ENCODE measurements at regions not wholly inside any gene's neighbourhood (a gene's known extent, or its start where the extent isn't known, plus 50 kb on each side); places are given as distances from the start of the nearest gene placed in this dataset.

- POLR2A ChIA-PET: no interaction called here
- no peak overlapping the region for H3K27ac ChIP-seq (ENCODE audit: control insufficient read depth, insufficient read depth)
- H3K79me2 ChIP-seq (ENCODE audit: control insufficient read depth, insufficient read depth, low read length): no peaks in the 10 kb centered on the region
- no peaks in the 10 kb centered on the region for H3K36me3 ChIP-seq (ENCODE audit: control insufficient read depth in 2 of 2, insufficient read depth in 2 of 2, low read length in 1 of 2)
- SMC1A ChIA-PET (ENCODE audit: uncharacterized antibody, unreplicated experiment): no interaction called here
- TF ChIP-seq ZSCAN29 (IDR thresholded peaks at IDR 0.05) (no peak), ZZZ3 (IDR thresholded peaks at IDR 0.05; ENCODE audit: control insufficient read depth, insufficient read length, low read depth) (no peak), BCL3 (IDR thresholded peaks at IDR 0.05; ENCODE audit: borderline replicate concordance, insufficient read depth, low read depth, low read length, poor library complexity, severe bottlenecking) (no peak), NFYA (IDR thresholded peaks at IDR 0.05; ENCODE audit: borderline replicate concordance, low read depth, low read length) (no peak), KLF5 (IDR thresholded peaks at IDR 0.05; ENCODE audit: partially characterized antibody) (no peak)
- peaks cover 6% of the 10 kb centered on the region; the same call in 2 of the 3 replicates for H3K9me3 ChIP-seq (replicated peaks; ENCODE audit: control insufficient read depth, insufficient read depth, low read length)
- H3K27me3 ChIP-seq (replicated peaks in 1 of 2; ENCODE audit: control insufficient read depth in 2 of 2, insufficient read depth in 2 of 2, low read length in 1 of 2): no peaks in the 10 kb centered on the region
- RAD21 ChIA-PET (ENCODE audit: unreplicated experiment): no interaction called here
- no peak overlapping the region for H3K9ac ChIP-seq (ENCODE audit: control insufficient read depth, insufficient read depth, low read length)
- DNase-seq (ENCODE audit: low read depth, low spot score) (no peak), ATAC-seq (no peak), FAIRE-seq (no peak)
- peaks cover 18% of the 10 kb centered on the region for H3K4me1 ChIP-seq (ENCODE audit: control insufficient read depth, insufficient read depth, low read length)
- CTCF ChIA-PET: no interaction called here
- H3K4me2 ChIP-seq (ENCODE audit: control insufficient read depth, insufficient read depth): no peak overlapping the region
- 70% methylated on average over 6 of the region's 6 CpGs for WGBS (ENCODE audit: insufficient coverage, insufficient replicate concordance, low lambda C conversion rate, missing lambda C conversion rate)
- H2AFZ ChIP-seq (ENCODE audit: control insufficient read depth, low read depth, low read length): no peak overlapping the region
- no peaks in the 10 kb centered on the region for H4K20me1 ChIP-seq (ENCODE audit: control insufficient read depth, insufficient read depth)
- intact Hi-C loops (cut with micrococcal nuclease; ENCODE audit: unreplicated experiment) (loop anchor here (5.0 kb wide), 1 partner anchor 137 kb away; no protein-coding TSS in a partner anchor), in situ Hi-C loops (cut with MboI) (no loop called here)
- BruUV-seq (replicated peaks): no TSS peak
- no peak overlapping the region for H3K4me3 ChIP-seq
These were observed 200.0 kb upstream of the CFAP20DC start for GRCh38 chr3:59249698-59250361.

GRCh38 chr3:59249004-59249403 is 199.2 kb upstream of the CFAP20DC start:
- in situ Hi-C loops (cut with MboI): no loop called here
- FAIRE-seq (no peak), DNase-seq (ENCODE audit: low read depth, low spot score) (no peak), ATAC-seq (no peak)
- no peak overlapping the region for H3K27ac ChIP-seq (ENCODE audit: control insufficient read depth, insufficient read depth)
- H3K27me3 ChIP-seq (replicated peaks in 1 of 2; ENCODE audit: control insufficient read depth in 2 of 2, insufficient read depth in 2 of 2, low read length in 1 of 2): no peaks in the 10 kb centered on the region
- ChIA-PET SMC1A (ENCODE audit: uncharacterized antibody, unreplicated experiment) (interaction anchor here (2.7 to 5.0 kb wide), 2 partner anchors 18 to 202 kb away, joined by 11 to 25 read pairs; no protein-coding TSS in a partner anchor), POLR2A (interaction anchor here (5.6 kb wide), 1 partner anchor 13 kb away, joined by 35 read pairs; no protein-coding TSS in a partner anchor), CTCF (interaction anchor here (3.2 kb wide), 1 partner anchor 13 kb away, joined by 12 read pairs; no protein-coding TSS in a partner anchor), RAD21 (ENCODE audit: unreplicated experiment) (no interaction called here)
- peaks cover 18% of the 10 kb centered on the region for H3K4me1 ChIP-seq (ENCODE audit: control insufficient read depth, insufficient read depth, low read length)
- no peak overlapping the region for H3K9ac ChIP-seq (ENCODE audit: control insufficient read depth, insufficient read depth, low read length)
- TF ChIP-seq GATAD2B (conservative IDR thresholded peaks at IDR 0.05; ENCODE audit: low read depth): no peak
- intact Hi-C loops (cut with micrococcal nuclease; ENCODE audit: unreplicated experiment): loop anchor here (5.0 kb wide), 1 partner anchor 138 kb away; no protein-coding TSS in a partner anchor
- no TSS peak for BruUV-seq (replicated peaks)
- peaks cover 6% of the 10 kb centered on the region; the same call in 2 of the 3 replicates for H3K9me3 ChIP-seq (replicated peaks; ENCODE audit: control insufficient read depth, insufficient read depth, low read length)
- H2AFZ ChIP-seq (ENCODE audit: control insufficient read depth, low read depth, low read length): no peak overlapping the region
- no peak overlapping the region for H3K4me3 ChIP-seq
- no peak overlapping the region for H3K4me2 ChIP-seq (ENCODE audit: control insufficient read depth, insufficient read depth)
- no peaks in the 10 kb centered on the region for H4K20me1 ChIP-seq (ENCODE audit: control insufficient read depth, insufficient read depth)
- no peaks in the 10 kb centered on the region for H3K79me2 ChIP-seq (ENCODE audit: control insufficient read depth, insufficient read depth, low read length)
- no peaks in the 10 kb centered on the region for H3K36me3 ChIP-seq (ENCODE audit: control insufficient read depth in 2 of 2, insufficient read depth in 2 of 2, low read length in 1 of 2)
